Cardiac muscle cell (in vitro differentiated cells and primary cell): ENCODE measurements at regions not wholly inside any gene's neighbourhood (a gene's known extent, or its start where the extent isn't known, plus 50 kb on each side); places are given as distances from the start of the nearest gene placed in this dataset.

Experiments
- DNase-seq, 2 donors: peaks; one replicate each; pipeline versions ENCODE4 v3.0.0 to v3.0.0-alpha.2; 2010 to 2017; ENCODE audit warnings: low read depth in 1 of 2, low spot score in 1 of 2
- H3K27ac ChIP-seq: fragments of 200-600 bp; sonication (generic); 2 replicates; pipeline ENCODE4 v1.5.1; 2016
- H3K27me3 ChIP-seq: fragments of 200-600 bp; sonication (generic); 2 replicates; pipeline ENCODE4 v1.6.0; 2016; ENCODE audit warnings: control low read depth
- H3K36me3 ChIP-seq: fragments of 200-600 bp; sonication (generic); 2 replicates; pipeline ENCODE4 v1.5.1; 2016; ENCODE audit warnings: control low read depth
- H3K4me1 ChIP-seq: fragments of 200-600 bp; sonication (generic); 2 replicates; pipeline ENCODE4 v1.8.1; 2017; ENCODE audit warnings: low read depth, mild to moderate bottlenecking, mixed run types
- H3K4me3 ChIP-seq: fragments of 200-600 bp; sonication (generic); 2 replicates; pipeline ENCODE4 v1.5.1; 2016; ENCODE audit warnings: mild to moderate bottlenecking
- H3K9me3 ChIP-seq: fragments of 200-600 bp; sonication (generic); 2 replicates; pipeline ENCODE4 v1.5.1; 2017; ENCODE audit warnings: low read depth, mild to moderate bottlenecking, control low read depth
- CTCF ChIP-seq: IDR thresholded peaks from 2 replicates; pipeline ENCODE4 v1.5.1; 2012; ENCODE audit warnings: low read depth, mild to moderate bottlenecking, low read length

- Histone ChIP-seq H3K27me3 (no peaks in the 10 kb centered on the region), H3K27ac (no peak overlapping the region), H3K9me3 (no peaks in the 10 kb centered on the region), H3K36me3 (no peaks in the 10 kb centered on the region), H3K4me1 (no peaks in the 10 kb centered on the region), H3K4me3 (no peak overlapping the region)
- TF ChIP-seq CTCF, result peak; percentile 4
- DNase-seq, result no peak
Measured at GRCh38 chr5:115382989-115383388, 86.5 kb upstream of the CCDC112 start.

GRCh38 chr5:115381911-115382662 is 85.6 kb upstream of the CCDC112 start:
- Histone ChIP-seq H3K4me1 (no peaks in the 10 kb centered on the region), H3K27ac (no peak overlapping the region), H3K9me3 (no peaks in the 10 kb centered on the region), H3K36me3 (no peaks in the 10 kb centered on the region), H3K4me3 (no peak overlapping the region), H3K27me3 (no peaks in the 10 kb centered on the region)
- DNase-seq, result no peak
- no peak for TF ChIP-seq CTCF

- no peaks in the 10 kb centered on the region for H3K27me3 ChIP-seq
- no peak overlapping the region for H3K4me3 ChIP-seq
- TF ChIP-seq CTCF, result no peak
- DNase-seq, result no peak
- no peaks in the 10 kb centered on the region for H3K9me3 ChIP-seq
- H3K27ac ChIP-seq, result no peak overlapping the region
- no peaks in the 10 kb centered on the region for H3K36me3 ChIP-seq
- no peaks in the 10 kb centered on the region for H3K4me1 ChIP-seq
Measured at GRCh38 chr5:115379622-115380344, 83.3 kb upstream of the CCDC112 start.

GRCh38 chr5:115378754-115379153 is 82.3 kb upstream of the CCDC112 start:
- no peak overlapping the region for H3K27ac ChIP-seq
- DNase-seq, result no peak
- no peak for TF ChIP-seq CTCF
- no peaks in the 10 kb centered on the region for H3K4me1 ChIP-seq
- H3K4me3 ChIP-seq, result no peak overlapping the region
- H3K9me3 ChIP-seq, result no peaks in the 10 kb centered on the region
- no peaks in the 10 kb centered on the region for H3K27me3 ChIP-seq
- no peaks in the 10 kb centered on the region for H3K36me3 ChIP-seq

- Histone ChIP-seq H3K4me3 (no peak overlapping the region), H3K27ac (no peak overlapping the region), H3K4me1 (no peaks in the 10 kb centered on the region), H3K27me3 (no peaks in the 10 kb centered on the region), H3K9me3 (no peaks in the 10 kb centered on the region), H3K36me3 (no peaks in the 10 kb centered on the region)
- peak; percentile 47 for TF ChIP-seq CTCF
- peak in 1 of 2 donors; percentile 86 for DNase-seq
Measured at GRCh38 chr5:115377468-115378217, 81.2 kb upstream of the CCDC112 start.
